Embryonic facial prominence (tissue), 1 donor: ENCODE measurements at regions not wholly inside any gene's neighbourhood (a gene's known extent, or its start where the extent isn't known, plus 50 kb on each side); places are given as distances from the start of the nearest gene placed in this dataset.

Experiments used
- DNase-seq: peaks from one replicate; pipeline ENCODE4 v3.0.0-alpha.2; 2016; ENCODE audit errors: extremely low spot score

DNA sequence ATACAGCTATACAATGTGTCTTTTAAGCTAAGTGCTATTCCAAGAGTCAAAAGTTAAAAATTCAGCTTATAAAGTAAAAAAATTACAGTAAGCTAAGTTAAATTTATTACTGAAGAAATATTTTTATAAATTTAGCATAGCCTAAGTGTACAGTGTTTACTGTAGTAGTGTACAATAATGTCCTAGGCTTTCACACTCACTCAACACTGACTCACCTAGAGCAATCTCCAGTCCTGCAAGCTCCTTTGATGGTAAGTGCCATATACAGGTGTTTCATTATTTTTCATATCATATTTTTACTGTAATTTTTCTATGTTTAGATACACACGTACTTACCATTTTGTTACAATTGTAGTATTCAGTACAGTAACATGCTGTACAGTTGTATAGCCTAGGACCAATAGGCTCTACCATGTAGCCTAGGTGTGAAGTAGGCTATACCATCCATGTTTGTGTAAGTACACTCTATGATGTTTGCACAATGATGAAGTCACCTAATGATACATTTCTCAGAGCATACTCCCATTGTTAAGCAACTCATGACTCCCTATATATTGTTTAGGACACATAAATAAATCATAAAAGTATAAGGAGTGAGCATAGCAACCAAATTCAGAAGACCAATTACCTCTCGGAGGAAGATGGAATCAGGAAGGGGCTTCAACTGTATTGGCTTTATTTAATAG lies 165.1 kb upstream of the SLC30A5 start:
- no peak for DNase-seq

DNA sequence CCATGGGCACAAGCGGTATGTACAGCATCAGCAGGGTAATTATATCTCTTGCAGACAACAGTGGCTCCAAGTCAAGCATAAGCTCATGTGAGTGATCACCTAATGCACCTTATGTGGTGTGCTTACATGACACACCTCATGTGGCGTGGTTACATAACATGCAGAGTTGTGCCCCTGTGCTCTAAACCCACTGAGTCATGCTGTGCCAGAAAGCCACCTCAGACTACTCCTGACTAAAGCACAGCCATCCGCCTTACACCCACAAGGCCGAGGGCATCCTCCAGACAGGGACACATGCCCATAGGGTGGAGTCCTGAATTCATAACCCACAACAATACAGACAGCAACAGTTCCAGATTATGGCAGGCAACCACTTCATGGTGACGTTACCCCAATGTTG lies 163.7 kb upstream of the SLC30A5 start:
- DNase-seq = no peak

DNA sequence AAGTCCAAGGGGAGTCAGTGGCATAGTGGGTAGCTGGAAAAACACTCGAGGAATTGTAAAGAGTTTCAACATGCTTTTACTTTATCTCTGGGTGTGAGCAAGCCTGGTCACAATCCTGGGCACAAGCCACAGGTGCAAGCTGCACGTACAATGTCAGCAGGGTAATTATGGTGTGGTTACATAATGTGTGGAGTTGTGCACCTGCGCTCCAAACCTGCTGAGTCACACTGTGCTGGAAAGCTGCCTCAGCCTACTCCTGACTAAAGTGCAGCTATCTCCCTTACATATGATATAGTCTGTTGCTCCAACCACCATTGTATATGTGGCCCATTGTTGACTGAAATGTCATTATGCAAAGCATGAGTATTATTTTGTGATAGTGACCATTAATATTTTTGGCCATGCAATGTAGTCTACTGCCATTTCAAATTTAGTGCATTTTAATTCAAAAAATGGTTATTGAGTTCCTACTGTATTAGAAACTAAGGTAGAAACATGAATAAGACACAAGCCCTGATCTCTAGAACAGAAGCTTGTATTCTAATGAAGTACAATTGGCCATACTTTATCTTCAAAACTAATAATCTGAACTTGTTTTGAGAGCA lies 160.9 kb upstream of the SLC30A5 start:
- DNase-seq = no peak

DNA sequence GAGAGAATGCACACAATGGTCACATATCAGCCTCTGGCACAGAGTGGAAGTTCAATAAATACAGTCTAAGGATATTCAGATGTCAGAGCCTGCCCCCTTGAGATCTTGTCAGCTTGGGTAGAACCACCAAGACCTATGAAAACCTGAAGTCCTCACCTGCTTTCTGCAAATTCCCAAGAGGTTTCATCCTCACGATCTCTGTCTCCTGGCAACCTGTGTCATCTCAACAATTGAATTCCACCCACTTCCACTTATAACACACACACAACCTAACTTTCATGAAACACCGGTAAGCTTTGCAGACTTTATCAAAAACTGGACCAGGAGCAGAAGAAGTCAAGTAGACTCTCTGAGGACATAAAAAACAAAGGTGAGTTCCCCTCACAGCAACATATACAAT lies 151.6 kb upstream of the SLC30A5 start:
- no peak for DNase-seq

DNA sequence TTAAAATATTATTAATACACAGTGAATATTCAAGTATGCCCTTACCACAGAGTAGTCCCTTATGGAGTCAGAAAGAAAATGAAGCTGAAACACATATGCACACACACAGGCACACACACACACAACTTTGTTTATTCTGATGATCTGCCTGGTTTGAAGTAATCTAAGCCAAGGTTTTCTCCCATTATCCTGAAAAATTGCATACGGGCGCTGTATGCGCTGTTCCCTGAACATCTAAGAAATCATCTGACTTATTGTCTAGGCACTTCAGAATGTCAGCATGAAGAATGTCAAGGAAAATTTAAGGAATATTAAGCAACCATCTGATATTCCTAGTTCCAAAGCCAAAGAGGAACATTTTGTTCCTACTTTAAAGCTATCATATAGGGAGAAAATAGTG lies 147.1 kb upstream of the SLC30A5 start:
- DNase-seq = no peak

DNA sequence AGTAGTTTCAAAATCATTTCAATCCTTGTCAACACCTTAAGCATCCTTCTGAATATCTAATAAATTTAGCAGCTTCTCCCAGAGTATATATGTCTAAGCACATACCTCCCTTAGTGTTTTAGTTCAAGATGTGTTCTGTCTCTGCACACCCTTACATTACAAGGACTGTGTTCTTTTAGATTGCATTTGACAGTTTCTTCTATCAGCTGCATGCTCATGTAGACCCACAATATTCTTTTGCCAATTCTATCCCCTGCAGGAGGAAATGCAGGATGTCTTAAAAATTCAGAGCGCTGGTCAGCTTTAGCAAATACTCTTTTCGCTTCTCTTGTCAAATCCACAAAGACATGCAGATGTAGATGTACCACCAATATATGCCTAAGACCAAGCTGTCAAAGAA lies 145.8 kb upstream of the SLC30A5 start:
- no peak for DNase-seq

DNA sequence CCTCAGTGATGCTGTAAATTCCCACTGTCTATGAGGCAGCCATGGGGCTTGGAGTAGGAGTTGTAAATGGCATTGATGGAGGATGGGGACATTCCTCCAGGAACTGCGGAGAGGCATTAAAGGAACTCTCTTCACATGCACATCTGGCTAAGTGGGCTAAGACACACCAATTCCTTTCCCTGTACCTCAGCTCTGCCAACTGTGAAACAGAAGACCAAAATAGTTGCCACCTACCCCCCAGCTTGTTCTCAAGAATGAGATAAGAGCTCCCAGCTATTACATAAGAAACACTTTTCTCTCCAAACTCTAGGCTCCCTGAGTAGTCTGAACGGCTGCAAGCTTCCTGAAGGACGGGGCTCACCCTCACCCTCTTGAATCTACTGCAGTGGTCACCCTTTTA lies 144.6 kb upstream of the SLC30A5 start:
- no peak for DNase-seq

DNA sequence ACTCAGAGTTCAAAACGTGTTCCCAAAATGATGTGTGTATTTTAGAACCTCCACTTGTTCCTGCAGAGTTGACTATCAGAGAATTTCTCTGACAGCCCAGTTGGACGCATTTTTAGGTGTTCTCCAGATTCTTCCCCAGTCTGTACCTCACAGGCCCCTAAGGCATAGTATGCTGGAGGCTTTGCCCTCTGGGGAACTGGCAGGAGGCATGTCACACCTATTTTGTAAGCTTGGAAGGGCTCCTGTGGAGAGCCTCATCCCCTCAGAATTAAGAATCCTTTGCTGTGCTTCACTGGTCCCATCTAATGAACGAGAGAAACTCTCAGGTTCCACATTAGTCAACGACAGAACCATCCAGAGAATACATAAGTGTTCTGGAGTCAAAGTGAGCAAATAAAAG lies 144.1 kb upstream of the SLC30A5 start:
- no peak for DNase-seq

DNA sequence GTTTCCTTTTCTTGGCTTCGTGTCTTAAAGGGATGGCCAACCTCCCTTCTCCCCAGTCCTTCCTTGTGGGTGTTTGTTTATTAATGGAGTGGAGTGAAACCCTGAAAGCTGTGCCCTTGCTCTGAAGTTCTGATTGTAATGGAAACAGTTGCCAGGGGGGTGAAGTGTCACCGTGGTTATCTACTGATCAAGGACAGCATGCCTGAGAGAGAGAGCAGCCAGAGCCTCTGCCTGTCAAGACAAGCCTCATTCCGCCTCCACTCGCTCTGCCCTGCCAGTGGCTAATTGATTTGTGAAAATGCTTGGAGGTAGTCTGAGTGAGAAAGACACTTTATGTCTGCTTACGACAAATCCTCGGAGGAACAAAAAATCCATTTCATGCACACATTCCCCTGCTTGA lies 143.7 kb upstream of the SLC30A5 start:
- DNase-seq = no peak

DNA sequence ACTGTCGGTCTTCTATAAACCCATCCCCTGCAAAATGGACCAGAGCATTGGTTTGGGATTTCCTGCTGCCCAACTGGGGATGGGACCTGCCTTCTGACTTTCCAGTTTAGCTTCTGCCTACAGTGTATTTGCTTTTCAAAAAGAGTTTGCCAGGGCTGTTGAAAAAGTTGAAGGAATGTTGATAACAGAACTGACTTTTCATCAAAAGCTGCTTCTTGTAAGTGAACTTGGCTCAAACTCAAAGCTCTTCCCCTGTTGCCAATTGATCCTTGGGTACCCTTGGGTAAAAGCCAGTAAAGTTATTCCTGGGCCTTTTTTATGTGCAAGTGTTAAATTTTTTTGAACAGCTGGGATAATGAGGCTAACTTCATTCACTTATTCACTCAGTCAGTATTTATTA lies 142.9 kb upstream of the SLC30A5 start:
- no peak for DNase-seq

DNA sequence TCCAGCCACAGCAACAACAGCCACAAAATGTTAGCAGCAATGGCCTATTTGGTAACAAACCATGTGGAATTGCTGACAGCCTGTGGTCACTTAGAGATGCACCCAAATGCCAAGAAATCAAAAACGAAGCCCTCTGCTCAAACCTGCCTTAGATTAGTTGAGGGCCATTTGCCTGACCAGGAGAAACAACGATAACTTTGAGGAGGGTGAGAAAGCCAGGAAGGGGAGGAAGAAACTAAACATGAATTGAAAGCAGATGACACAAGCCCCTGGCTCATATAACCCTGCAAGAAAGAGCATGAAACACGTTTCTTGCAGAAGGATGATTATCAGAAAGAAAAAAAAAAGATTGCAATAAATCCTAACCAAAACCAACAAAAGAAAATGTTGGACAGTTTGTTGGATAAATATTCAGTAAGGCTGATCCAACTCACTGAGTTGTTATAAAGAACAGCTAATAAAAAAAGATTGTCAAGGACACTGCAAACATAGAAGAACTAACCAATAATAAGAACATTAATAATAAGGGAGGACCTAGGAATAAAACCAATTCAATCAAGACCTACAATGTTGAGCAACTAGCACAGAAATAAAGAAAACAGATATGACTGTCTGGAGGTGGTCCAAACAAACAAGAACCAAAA lies 140.5 kb upstream of the SLC30A5 start:
- DNase-seq = no peak

DNA sequence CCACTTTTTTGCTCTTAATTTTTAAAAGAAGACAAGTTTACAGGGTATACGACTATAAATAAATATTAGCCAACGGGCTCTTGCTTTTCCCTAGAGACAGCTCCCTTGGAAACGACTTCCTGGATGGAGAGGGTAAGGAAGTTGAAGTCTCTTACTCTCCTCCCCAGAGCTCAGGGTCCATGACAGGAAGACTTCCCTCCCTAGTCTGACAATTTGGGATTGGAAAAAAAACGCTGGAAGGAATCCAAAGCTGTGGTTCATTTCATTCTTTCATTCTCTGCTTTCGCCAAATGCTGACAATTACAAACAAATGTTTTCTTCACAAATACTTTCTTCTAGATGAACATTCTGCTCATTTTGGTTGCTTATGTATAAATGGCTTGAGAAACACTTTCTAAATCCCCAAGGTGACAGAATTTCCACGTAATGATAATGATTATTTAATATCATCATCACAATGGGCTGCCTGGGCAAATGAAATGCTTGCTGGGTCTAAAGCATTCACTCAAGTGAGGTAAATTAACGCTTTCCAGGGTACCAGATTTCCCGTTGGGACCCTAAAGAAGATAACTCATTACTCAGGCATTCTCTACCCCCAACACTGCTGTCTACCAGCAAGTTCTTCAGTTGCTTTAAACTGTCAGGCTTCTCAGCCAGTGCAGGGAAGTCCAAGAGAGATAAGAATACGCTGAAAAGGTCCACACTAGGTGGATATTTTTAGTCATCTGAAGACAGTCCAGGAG lies 139.8 kb upstream of the SLC30A5 start:
- DNase-seq = no peak

DNA sequence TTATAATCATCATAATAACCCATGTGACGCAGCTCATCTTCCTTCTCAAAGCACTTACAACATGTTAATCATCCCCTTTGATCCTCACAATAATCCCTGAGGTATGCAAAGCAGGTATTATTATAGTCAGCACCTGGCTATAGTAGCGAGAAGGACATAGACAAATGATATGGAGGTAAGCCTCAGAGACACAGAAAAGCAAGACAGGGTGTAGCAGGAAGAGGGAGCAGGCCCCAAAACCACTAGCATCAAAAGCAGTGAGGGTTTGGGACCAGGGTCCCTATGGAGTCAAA lies 139.2 kb upstream of the SLC30A5 start:
- DNase-seq = no peak

DNA sequence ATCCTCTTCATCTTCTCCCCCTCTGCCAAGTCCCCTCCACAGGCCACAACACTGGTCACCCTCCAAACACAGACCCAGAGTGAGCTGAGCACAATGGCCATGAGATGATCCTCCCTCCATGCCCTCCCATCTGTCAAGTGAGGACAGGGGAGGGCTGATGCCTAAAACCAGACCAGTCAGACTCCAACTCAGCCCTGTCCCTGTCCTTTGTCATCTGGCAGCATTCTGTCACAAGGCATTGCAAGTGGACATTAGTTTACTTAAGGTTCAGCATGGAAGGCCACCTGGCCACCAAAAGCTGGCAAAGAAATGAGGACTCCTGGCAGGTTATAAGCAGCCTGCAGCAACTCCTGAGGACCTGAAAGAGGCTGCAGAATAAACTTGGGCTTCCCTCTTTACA lies 136.2 kb upstream of the SLC30A5 start:
- no peak for DNase-seq

DNA sequence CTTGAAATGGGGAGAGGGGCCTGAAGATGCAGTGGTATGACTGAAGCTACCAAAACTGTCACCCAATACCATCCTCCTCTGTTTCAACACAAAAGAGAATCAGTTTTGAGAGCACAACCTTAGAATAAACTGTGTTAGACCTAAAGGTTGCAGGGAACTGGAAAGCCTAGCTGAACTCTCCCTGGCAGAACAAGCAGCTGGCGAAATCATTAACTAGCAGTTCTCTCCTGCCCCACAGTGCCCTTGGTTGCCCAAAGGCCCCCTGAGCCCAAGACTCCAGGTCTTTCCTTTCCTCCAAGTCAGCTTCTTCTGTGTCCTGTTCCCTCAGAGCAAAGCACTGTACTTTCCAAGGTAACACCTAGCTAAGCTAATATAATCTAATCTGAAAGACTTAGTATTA lies 135.4 kb upstream of the SLC30A5 start:
- DNase-seq = no peak

DNA sequence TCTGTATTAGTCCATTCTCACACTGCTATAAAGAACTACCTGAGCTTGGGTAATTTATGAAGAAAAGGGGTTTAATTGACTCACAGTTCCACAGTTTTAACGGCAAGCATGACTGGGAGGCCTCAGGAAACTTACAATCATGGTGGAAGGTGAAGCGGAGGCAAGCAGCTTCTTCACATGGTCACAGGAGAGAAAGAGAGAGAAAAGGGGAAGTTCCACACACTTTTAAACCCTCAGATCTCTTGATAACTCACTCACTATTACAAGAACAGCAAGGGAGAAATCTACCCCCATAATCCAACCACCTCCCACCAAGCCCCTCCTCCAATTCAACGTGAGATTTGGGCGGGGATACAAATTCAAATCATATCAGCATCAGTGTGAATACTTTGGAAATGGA lies 133.4 kb upstream of the SLC30A5 start:
- DNase-seq = no peak

DNA sequence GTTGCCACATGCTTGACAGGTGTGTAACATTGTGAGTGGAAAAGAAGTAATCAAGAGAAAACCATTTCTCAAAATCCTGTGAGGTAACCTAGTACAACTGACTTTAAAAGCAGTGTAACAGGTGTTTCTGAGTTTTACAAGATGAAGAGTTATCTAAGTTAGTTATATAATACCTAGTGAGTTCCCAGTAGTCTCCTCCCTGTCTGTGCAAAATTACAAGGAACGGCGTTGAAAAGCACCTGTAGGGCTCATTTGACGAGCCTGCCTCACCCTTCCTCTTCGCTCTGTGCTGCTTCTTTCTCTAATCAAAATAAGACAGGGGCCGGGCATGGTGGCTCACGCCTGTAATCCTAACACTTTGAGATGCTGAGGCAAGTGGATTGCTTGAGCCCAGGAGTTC lies 132.9 kb upstream of the SLC30A5 start:
- DNase-seq = no peak

DNA sequence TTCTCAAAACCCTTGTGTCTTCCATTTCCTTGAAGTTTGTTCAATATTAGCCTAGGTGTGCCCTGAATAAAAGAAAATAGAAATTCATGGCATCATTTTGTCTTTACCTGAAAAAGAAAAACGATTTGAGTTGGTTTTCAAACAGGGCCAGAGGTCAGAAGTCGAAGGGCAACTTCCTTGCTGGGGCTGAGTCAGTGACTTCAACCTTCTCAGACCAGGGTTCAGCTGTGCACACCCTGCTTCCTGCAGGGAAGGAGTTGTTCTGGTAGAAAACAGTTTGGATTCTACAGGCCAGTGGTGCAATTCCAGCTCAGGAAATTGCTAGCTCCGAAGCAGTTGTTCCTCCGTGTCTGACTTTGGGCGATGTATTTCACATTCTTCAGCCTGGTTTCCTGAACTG lies 132.1 kb upstream of the SLC30A5 start:
- no peak for DNase-seq

DNA sequence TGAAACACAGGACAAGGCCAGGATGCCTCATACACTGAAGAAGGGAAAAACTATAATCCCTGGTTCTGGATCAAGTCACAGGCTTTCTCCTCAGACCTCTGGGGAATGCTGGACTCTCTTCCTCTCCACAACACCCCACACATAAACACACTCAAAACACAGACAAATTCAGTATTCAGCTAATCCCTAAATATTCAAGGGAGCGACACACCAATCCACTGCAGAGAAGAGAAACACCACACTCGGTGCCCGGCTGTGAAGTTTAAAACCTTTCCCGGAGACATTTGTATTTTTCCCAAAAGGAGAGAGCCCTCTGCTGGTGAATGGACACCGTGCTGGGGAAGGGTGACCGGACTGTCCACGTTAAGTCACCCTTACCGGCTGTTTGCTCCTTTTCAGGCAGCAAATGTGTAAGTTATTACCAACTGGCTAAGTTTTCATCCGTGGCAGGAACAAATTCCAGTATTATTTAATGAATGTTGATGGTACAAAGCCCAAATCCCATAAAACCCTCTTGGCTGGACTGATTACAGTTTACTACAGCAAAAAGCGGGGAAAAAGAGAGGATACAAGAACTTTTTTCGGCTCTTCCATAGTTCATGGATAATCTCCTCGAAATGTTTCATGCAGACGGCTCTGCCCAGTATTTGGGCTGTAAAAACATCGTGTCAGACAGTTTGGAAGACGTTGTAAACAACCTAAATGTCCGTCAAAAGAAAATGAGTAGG lies 130.9 kb upstream of the SLC30A5 start:
- no peak for DNase-seq

DNA sequence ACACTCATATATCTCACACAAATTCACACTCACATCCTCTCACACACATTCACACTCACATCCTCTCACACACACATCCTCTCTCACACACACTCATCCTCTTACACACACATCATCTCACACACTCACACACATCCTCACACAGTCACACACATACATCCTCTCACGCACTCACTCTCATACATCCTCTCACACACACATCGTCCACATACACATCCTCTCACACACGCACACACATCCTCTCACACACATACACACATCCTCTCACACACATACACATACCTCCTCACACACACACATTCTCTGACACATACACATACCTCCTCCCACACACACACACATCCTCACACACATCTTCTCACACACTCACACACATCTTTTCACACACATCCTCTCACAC lies 129.1 kb upstream of the SLC30A5 start:
- DNase-seq = no peak

DNA sequence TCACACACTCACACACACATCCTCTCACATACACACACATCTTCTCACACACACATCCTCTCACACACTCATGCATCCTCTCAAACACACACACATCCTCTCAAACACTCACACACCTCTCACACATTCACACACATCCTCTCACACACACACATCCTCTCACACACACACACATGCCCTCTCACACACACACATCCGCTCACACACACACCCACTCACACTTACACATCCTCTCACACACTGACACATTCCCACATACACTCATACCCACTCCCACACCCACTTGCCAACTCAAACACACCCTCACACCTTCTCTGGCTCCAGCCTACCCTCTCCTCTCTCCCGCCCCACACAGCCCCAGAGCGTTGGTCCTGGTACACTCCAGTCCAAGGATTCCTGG lies 127.9 kb upstream of the SLC30A5 start:
- no peak for DNase-seq

DNA sequence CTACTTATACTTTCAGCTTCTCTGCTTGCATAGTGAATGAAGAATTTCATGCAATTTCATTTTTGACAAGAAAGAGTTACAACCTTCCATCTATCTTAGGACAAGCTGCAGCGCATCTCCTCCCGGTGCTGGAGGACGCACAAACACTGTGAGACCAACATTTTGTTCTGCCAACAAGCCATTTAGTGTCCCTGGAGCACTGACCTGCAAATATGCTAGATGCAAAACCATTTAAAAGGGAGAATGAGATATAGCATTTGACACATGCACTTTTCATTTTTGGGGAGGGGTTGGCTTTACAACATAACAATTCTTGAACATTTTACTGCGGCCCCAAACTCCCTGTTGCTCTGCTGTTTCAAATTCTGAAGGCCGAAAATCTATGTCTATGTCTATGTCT lies 127.2 kb upstream of the SLC30A5 start:
- DNase-seq = no peak
